ENCODE measurements at regions not wholly inside any gene's neighbourhood (a gene's known extent, or its start where the extent isn't known, plus 50 kb on each side); places are given as distances from the start of the nearest gene placed in this dataset.

DNA sequence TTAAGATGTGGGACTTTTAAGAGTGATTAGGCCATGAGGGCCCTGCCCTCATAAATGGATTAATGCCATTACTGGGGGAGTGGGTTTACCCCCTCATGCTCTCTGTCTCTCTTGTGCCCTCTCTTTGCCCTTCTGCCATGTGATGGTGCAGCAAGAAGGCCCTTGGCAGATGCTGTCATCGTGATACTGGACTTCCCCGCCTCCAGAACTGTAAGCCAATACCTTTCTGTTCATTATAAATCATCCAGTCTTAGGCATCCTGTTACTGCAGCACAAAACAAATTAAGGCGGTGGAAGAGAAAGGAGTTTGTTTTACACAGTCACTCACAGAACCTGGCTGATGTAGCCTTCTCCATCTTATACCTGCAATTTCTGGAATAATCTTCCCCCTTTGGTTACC lies 360.3 kb upstream of the TBL1XR1 start:
- no peak for TF ChIP-seq CTCF (conservative IDR thresholded peaks at IDR 0.05; ENCODE audit: low read depth, low read length)
- TF ChIP-seq EZH2 (IDR thresholded peaks at IDR 0.05; ENCODE audit: borderline replicate concordance, low read depth, low read length, poor library complexity, severe bottlenecking), result no peak

Data from A673 (cell line).